SK-MEL-5 (cell line): ENCODE measurements at regions not wholly inside any gene's neighbourhood (a gene's known extent, or its start where the extent isn't known, plus 50 kb on each side); places are given as distances from the start of the nearest gene placed in this dataset.

Experiments
- DNase-seq: peaks from one replicate; pipeline ENCODE4 v3.0.0-alpha.2; 2016; ENCODE audit warnings: low read depth, low spot score
- in situ Hi-C: cut with HindIII; loops from 2 replicates; pipeline ENCODE4 v1.10.0; 2016; ENCODE audit warnings: low sequenced_read_pairs, high pct_unique_total_duplicates, low pct_unique_long_range_greater_than_20kb

- in situ Hi-C loops: no loop called here
- no peak for DNase-seq
These were observed 76.0 kb downstream of the FAM124B start for GRCh38 chr2:224325941-224326340.

GRCh38 chr2:224324604-224325003 lies 77.3 kb downstream of the FAM124B start:
- no peak for DNase-seq
- in situ Hi-C loops: no loop called here

DNA sequence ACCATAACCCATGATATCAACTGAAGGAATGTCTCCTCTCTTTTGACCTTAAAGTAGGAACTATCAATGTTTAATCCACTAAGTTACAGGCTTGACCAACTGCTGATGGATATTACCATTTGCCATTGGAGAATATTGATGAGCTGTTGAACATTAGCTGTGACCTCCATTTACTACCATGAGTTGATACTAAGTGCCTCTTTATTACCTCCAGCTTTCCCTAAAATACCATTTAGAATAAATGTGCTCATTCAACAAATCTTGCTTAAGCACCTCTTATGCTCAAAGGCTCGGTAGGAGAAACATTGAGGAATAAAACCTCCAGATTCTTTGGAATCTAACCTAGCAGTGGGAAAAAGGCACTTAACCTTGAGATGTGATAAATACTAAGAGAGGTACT lies 81.2 kb downstream of the FAM124B start:
- in situ Hi-C loops: no loop called here
- no peak for DNase-seq

DNA sequence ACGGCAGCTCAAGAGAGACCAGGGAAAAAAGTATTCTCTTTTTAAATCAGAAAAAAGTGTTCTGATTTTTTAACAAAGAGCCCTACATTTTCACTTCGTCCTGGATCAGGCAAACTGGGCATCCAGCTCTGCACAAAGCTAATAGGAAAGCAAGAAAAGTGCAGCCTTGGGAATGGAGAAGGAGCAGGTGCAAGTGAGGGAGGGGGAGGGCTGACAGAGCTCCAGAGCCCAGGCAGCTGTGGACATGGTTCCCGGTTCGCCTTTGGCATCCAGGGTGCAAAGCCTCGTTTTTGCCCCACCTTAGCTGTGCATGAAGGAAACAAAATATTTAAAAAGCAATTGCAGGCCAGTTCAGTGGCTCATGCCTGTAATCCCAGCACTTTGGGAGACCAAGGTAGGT lies 82.2 kb downstream of the FAM124B start:
- in situ Hi-C loops: no loop called here
- DNase-seq: no peak

- no peak for DNase-seq
- in situ Hi-C loops: no loop called here
These were observed 89.2 kb downstream of the FAM124B start for GRCh38 chr2:224312741-224313140.

GRCh38 chr2:224310943-224311625 lies 90.8 kb downstream of the FAM124B start:
- in situ Hi-C loops: no loop called here
- DNase-seq: no peak

DNA sequence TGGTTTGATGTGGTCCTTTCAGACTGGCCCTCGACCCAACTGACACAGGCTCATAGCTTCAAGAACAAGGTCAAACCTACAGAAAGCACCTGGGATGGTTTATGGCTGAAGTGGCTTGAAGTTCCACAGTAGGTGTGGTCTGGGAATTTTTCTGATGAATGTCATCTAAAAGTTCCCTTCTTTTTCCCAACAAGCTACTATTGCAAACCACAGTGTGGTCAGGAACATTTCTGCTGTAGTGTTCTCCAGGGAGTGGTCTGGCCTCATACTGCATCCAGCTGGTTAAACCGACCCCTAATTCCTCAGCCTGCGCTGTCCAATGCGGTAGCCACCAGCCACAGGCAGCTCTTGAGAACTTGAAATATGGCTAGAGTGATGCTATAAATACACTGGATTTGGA lies 92.7 kb downstream of the FAM124B start:
- DNase-seq: no peak
- in situ Hi-C loops: no loop called here

DNA sequence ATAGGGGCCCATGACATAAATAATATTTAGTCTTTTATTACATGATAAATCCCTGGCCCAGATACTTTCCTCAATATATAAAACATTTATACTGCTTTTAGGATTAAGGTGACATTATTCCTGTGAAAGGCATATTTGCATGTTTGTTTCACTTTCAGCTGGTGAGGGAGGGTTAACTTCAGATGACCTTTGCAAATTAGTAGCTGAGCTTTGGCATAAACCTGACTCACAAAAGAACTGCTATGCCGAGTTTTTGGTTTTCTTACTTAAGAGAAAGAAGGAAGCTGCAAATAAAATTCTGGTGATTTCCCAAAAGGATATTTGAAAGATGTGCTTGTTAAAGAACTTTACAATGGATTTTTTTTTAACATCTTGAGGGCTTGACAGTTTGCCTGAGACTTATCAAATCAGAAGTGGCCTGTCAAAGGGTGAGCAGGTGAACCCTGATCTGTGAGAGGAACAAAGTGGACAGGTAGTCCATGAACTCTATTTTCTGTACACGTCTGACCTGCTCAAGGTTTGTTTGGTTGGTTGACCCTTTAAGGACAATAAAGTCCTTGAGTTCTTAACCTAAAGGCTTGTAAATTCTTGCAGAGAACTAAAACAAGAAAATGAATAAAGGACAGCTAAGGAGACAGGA lies 93.5 kb downstream of the FAM124B start:
- in situ Hi-C loops: no loop called here
- no peak for DNase-seq

DNA sequence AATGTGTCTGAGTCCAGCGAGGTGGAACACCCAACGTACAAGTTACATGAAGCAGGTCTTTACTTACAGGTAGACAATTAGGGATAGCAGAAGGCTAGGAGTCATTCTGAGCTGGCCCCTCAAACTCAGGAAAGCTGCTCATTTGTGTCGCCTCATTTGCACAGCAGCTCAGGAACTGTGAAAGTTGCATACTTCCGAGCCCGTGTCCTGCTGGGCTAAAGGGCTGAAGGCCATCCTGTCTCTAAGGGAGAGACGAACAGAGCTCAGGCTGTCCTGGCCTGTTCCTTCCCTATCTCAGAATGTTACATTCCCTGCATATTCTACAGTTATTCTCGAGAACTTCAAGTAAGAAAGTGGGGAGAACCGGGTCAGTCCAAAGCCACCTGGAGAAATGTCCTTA lies 99.0 kb downstream of the FAM124B start:
- in situ Hi-C loops: no loop called here

DNA sequence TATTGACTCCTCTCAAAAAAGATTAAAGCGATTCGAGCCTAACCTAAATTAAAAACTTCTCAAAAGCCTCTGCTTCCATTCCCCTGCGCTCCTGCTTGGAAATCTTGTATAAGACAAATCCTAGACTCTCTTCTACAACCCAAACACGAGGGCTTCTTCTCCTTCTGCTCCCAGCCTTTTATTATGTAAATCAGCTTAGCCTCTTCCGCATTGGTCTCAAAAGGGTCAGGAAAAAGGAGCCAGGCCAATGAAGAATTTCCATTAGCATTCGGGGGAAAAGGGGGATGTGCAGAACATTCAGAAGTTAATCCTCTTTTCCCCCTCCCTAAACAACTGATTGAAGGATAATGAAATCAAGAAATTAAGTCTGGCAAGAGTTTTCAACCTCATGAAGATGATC lies 107.9 kb downstream of the FAM124B start:
- no peak for DNase-seq
- in situ Hi-C loops: no loop called here

More for the DNA sequence above, 99.0 kb downstream of the FAM124B start:
- no peak for DNase-seq

GRCh38 chr2:224287531-224287930 lies 114.4 kb downstream of the FAM124B start:
- in situ Hi-C loops: no loop called here
- no peak for DNase-seq

DNA sequence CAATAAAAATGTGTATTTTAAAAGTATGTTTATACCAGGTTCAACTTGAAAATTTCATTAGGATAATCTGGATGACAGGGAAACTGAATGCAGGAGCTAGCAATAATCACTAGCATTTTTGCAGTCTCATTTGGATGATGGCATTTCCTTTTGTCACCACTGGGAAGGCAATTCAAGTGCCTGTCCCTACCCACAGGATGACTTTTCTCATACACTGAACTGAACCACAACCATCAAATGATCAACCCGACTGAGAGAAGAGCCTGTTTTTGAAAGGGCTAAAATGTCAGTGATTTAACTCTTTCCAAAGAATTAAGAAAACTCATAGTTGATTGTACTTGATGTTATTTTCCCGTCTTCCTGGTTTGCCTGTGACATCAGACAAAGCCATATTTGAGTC lies 115.0 kb downstream of the FAM124B start:
- peak; percentile 26 for DNase-seq
- in situ Hi-C loops: no loop called here

- in situ Hi-C loops: no loop called here
- peak; percentile 59 for DNase-seq
These were observed 117.6 kb downstream of the FAM124B start for GRCh38 chr2:224284134-224284946.

- in situ Hi-C loops: no loop called here
- DNase-seq: no peak
These were observed 118.4 kb downstream of the FAM124B start for GRCh38 chr2:224283466-224283965.

- DNase-seq: no peak
- in situ Hi-C loops: no loop called here
These were observed 120.5 kb downstream of the FAM124B start for GRCh38 chr2:224281374-224281773.

DNA sequence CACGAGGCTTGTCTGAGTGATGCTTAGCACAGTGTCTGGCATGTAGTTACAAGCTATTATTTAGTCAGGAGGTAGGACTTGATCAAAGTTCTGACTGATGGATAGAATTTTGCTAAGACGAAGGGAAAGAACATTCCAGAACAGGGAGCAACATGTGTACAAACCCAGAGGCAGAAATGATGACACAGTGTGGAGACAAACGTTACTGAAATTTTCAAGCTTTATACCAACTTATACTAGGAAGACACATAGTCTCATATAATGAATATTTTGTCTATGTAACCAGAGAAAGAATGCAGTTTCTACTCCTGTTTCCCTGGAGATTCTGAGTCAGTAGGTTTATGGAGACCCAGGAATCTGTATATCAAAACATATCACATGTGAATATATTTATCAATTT lies 123.4 kb downstream of the FAM124B start:
- in situ Hi-C loops: no loop called here
- no peak for DNase-seq

- DNase-seq: no peak
- in situ Hi-C loops: no loop called here
These were observed 125.7 kb downstream of the FAM124B start for GRCh38 chr2:224276251-224276650.

GRCh38 chr2:224272237-224272910 lies 129.5 kb downstream of the FAM124B start:
- DNase-seq: no peak
- in situ Hi-C loops: no loop called here
